ENCODE measurements at regions not wholly inside any gene's neighbourhood (a gene's known extent, or its start where the extent isn't known, plus 50 kb on each side); places are given as distances from the start of the nearest gene placed in this dataset.
"Not testable (repeated sequence)": the region's sequence is repeated elsewhere in the genome, so short reads cannot be mapped to it uniquely, and the experiment has no call there.

DNA sequence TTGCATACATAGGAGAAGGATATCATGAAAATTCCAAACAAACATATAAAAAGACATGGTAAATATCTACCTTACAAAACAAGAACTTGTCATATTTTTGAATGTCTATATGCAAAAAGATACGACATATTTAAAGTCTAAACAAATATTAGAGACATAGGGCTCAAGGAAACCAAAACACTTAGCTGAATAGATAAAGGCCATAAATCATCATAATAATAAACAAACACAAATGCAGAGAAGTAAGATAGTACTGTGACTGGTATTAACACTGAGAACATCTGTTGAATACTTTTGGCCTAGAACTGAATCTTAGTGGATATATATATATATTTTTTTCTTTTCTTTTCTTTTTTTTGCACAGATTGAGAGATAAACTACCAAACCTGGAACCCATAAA lies 435.8 kb downstream of the KCNJ18 start:
- TF ChIP-seq, protein P1, sequence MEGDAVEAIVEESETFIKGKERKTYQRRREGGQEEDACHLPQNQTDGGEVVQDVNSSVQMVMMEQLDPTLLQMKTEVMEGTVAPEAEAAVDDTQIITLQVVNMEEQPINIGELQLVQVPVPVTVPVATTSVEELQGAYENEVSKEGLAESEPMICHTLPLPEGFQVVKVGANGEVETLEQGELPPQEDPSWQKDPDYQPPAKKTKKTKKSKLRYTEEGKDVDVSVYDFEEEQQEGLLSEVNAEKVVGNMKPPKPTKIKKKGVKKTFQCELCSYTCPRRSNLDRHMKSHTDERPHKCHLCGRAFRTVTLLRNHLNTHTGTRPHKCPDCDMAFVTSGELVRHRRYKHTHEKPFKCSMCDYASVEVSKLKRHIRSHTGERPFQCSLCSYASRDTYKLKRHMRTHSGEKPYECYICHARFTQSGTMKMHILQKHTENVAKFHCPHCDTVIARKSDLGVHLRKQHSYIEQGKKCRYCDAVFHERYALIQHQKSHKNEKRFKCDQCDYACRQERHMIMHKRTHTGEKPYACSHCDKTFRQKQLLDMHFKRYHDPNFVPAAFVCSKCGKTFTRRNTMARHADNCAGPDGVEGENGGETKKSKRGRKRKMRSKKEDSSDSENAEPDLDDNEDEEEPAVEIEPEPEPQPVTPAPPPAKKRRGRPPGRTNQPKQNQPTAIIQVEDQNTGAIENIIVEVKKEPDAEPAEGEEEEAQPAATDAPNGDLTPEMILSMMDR (IDR thresholded peaks at IDR 0.05; ENCODE audit: low read depth, low read length): no peak
- POLR2A ChIA-PET: no interaction called here

DNA sequence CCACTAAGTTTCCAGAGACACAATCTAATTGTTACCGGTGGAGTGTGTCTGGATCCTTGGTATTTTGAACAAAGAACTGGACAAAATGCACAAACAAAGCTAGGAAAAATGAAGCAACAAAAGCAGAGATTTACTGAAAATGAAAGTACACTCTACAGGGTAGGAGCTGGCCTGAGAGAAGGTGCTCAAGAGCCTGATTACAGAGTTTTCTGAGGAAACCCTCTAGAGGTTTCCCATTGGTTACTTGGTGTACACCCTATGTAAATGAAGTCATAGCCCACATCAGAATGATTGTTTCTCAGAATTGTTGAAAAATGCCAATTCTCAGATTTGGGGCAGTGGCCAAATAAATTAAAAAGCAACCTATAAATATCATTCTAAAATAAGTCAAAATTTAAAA lies 436.4 kb downstream of the KCNJ18 start:
- Histone ChIP-seq H3K27me3 (ENCODE audit: control insufficient read depth, insufficient read depth, low read length) (no peaks in the 10 kb centered on the region), H3K4me3 (ENCODE audit: low read depth, low read length) (no peak overlapping the region), H3K27ac (ENCODE audit: low read depth, low read length) (no peak overlapping the region), H3K9me3 (ENCODE audit: control insufficient read depth, insufficient read depth, low read length) (peaks cover 6% of the 10 kb centered on the region)
- ChIA-PET CTCF (no interaction called here), POLR2A (no interaction called here)
- TF ChIP-seq, protein P1 (IDR thresholded peaks at IDR 0.05; ENCODE audit: low read depth, low read length): no peak
- DNase-seq (ENCODE audit: low read depth, low spot score): no peak

More for the DNA sequence above, 435.8 kb downstream of the KCNJ18 start:
- no peak for DNase-seq (ENCODE audit: low read depth, low spot score)
- Histone ChIP-seq H3K4me3 (ENCODE audit: low read depth, low read length) (no peak overlapping the region), H3K9me3 (ENCODE audit: control insufficient read depth, insufficient read depth, low read length) (peaks cover 6% of the 10 kb centered on the region), H3K27ac (ENCODE audit: low read depth, low read length) (no peak overlapping the region), H3K27me3 (ENCODE audit: control insufficient read depth, insufficient read depth, low read length) (no peaks in the 10 kb centered on the region)
- CTCF ChIA-PET: no interaction called here

DNA sequence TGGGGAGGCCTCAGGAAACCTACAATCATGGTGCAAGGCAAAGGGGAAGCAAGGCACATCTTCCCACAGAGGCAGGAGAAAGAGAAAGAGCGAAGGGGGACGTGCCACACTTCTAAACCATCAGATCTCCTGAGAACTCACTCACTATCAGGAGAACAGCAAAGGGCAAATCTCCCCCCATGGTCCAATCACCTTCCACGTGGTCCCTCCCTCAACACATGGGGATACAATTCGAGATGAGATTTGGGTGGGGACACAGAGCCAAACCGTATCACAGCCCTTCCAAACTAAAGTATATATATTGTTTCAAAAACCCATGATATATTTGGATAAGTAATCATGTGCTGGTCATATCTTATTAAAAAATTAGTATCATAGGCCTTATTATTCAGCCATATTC lies 437.6 kb downstream of the KCNJ18 start:
- CTCF ChIA-PET: not testable (repeated sequence)

DNA sequence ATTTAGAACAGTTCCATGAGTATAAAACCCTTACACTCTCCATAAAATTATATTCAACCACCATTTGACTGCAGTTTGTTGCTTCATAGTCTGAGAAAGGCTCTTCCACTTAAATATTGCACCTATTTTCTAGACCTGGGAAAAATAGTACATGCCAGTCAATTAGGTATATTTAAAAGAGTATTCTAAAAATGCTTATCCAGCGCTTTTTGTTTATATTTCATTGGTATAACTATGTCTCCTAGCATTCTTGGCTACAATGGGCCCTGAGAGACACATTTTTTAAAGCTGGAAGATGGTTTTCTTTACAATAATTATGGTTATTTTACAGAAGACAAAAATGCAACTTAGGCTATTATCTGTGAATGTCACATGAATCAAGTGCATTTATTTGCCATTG lies 439.4 kb downstream of the KCNJ18 start:
- no peak overlapping the region for H3K4me3 ChIP-seq (ENCODE audit: low read depth, low read length)
- no peak for DNase-seq (ENCODE audit: low read depth, low spot score)
- no peaks in the 10 kb centered on the region for H3K27me3 ChIP-seq (ENCODE audit: control insufficient read depth, insufficient read depth, low read length)
- H3K9me3 ChIP-seq (ENCODE audit: control insufficient read depth, insufficient read depth, low read length): peaks cover 13% of the 10 kb centered on the region
- TF ChIP-seq, protein P1 (IDR thresholded peaks at IDR 0.05; ENCODE audit: low read depth, low read length): no peak
- ChIA-PET POLR2A (no interaction called here), CTCF (no interaction called here)
- no peak overlapping the region for H3K27ac ChIP-seq (ENCODE audit: low read depth, low read length)

More for the DNA sequence above, 437.6 kb downstream of the KCNJ18 start:
- H3K27ac ChIP-seq (ENCODE audit: low read depth, low read length); POLR2A ChIA-PET; DNase-seq (ENCODE audit: low read depth, low spot score); H3K27me3 ChIP-seq (ENCODE audit: control insufficient read depth, insufficient read depth, low read length); H3K9me3 ChIP-seq (ENCODE audit: control insufficient read depth, insufficient read depth, low read length); H3K4me3 ChIP-seq (ENCODE audit: low read depth, low read length): not testable (repeated sequence)

DNA sequence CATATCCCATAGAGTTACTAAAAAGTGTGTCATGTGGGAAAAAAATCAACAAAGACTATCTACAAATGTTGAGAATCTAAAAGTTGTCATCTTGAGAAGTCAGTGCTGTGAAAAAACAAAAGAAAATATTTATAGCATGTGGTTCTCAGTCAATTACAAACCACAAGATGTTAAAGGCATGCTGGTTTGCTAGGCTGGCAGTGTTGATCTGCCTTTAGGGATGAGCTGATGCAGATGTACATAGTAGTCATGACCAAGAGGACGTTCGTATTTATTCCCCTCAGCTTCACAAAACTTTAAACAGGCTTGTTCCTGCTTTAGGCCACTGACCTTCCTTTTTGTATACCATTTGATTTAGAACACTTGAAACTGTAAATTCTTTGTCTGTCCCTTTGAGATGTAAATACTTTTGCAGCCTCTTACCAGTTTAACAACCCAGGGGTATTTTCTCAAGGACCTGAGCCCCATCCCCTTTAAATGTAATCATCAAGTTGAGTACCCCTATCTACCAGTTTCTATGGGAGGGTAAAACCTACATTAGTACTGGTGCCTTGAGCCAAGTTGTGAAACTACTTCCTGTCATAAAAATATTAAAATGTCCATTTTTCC lies 446.6 kb downstream of the KCNJ18 start:
- DNase-seq (ENCODE audit: low read depth, low spot score): no peak
- no peak overlapping the region for H3K27ac ChIP-seq (ENCODE audit: low read depth, low read length)
- H3K27me3 ChIP-seq (ENCODE audit: control insufficient read depth, insufficient read depth, low read length): no peaks in the 10 kb centered on the region
- no peak overlapping the region for H3K4me3 ChIP-seq (ENCODE audit: low read depth, low read length)
- TF ChIP-seq, protein P1 (IDR thresholded peaks at IDR 0.05; ENCODE audit: low read depth, low read length): no peak
- POLR2A ChIA-PET: no interaction called here
- H3K9me3 ChIP-seq (ENCODE audit: control insufficient read depth, insufficient read depth, low read length): peaks cover 8% of the 10 kb centered on the region
- CTCF ChIA-PET: no interaction called here

DNA sequence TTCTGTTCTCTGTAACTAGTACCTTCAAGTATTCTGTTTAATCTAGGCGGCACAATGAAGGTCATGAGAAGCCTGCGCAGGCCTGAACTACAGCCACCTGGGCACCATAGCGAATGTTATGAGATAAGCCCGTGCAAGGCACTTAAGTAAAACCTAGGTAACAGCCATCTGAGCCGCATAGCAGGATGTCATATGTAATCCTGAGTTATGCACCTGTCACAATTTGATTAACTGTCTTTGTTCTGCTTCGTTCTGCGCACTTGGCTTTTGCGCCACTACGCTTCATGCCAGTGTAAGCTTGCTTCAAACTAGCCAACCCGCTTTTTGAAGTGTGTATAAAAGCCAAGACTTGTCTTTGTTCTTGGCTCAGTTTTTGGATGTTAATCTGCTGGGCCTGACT lies 449.8 kb downstream of the KCNJ18 start:
- H3K27ac ChIP-seq (ENCODE audit: low read depth, low read length): no peak overlapping the region
- H3K4me3 ChIP-seq (ENCODE audit: low read depth, low read length): no peak overlapping the region
- CTCF ChIA-PET: no interaction called here
- TF ChIP-seq, protein P1 (IDR thresholded peaks at IDR 0.05; ENCODE audit: low read depth, low read length): no peak
- H3K27me3 ChIP-seq (ENCODE audit: control insufficient read depth, insufficient read depth, low read length): no peaks in the 10 kb centered on the region
- no peak for DNase-seq (ENCODE audit: low read depth, low spot score)
- POLR2A ChIA-PET: no interaction called here
- peaks cover 4% of the 10 kb centered on the region for H3K9me3 ChIP-seq (ENCODE audit: control insufficient read depth, insufficient read depth, low read length)

All from AG04450 (cell line).